Memory B cell (primary cell): ENCODE measurements at regions not wholly inside any gene's neighbourhood (a gene's known extent, or its start where the extent isn't known, plus 50 kb on each side); places are given as distances from the start of the nearest gene placed in this dataset.

ENCODE experiments used
- ATAC-seq: fragments of 150-1000 bp; cut with Tn5 transposase; 2 replicates; pipeline ENCODE4 v1.10.0; 2021; ENCODE audit warnings: low read depth, mild to moderate bottlenecking, moderate library complexity
- DNase-seq, 2 donors: peaks; one replicate each; pipeline ENCODE4 v3.0.0; 2022; ENCODE audit warnings: low spot score in 2 of 2
- H3K27ac Mint-ChIP-seq: one replicate; pipeline ENCODE4 v1.8.0; 2022; ENCODE audit warnings: mild to moderate bottlenecking, moderate library complexity, mixed read lengths
- H3K27me3 Mint-ChIP-seq: one replicate; pipeline ENCODE4 v1.8.0; 2022; ENCODE audit warnings: mixed read lengths
- H3K36me3 Mint-ChIP-seq: one replicate; pipeline ENCODE4 v1.8.0; 2022; ENCODE audit warnings: mild to moderate bottlenecking, mixed read lengths
- H3K4me1 Mint-ChIP-seq: one replicate; pipeline ENCODE4 v1.8.0; 2022; ENCODE audit warnings: mixed read lengths
- H3K4me3 Mint-ChIP-seq: one replicate; pipeline ENCODE4 v1.8.0; 2022; ENCODE audit warnings: mild to moderate bottlenecking, moderate library complexity, mixed read lengths
- H3K9me3 Mint-ChIP-seq: one replicate; pipeline ENCODE4 v1.8.0; 2022; ENCODE audit warnings: mixed read lengths

GRCh38 chr17:68740555-68741447 lies 139.6 kb upstream of the FAM20A start:
- H3K36me3 Mint-ChIP-seq = peaks cover 4% of the 10 kb centered on the region
- H3K4me1 Mint-ChIP-seq = no peaks in the 10 kb centered on the region
- H3K27me3 Mint-ChIP-seq = peaks cover 20% of the 10 kb centered on the region
- H3K9me3 Mint-ChIP-seq = peaks cover 8% of the 10 kb centered on the region
- no peak for ATAC-seq
- H3K27ac Mint-ChIP-seq = no peak overlapping the region
- no peak overlapping the region for H3K4me3 Mint-ChIP-seq
- no peak for DNase-seq

- Mint-ChIP-seq H3K27me3 (peaks cover 12% of the 10 kb centered on the region), H3K4me3 (no peak overlapping the region), H3K9me3 (peaks cover 3% of the 10 kb centered on the region), H3K27ac (no peak overlapping the region), H3K36me3 (peaks cover 4% of the 10 kb centered on the region), H3K4me1 (no peaks in the 10 kb centered on the region)
- no peak for ATAC-seq
- DNase-seq = no peak
Observed at GRCh38 chr17:68737761-68738443, 136.7 kb upstream of the FAM20A start.

- peaks cover 1% of the 10 kb centered on the region for H3K27me3 Mint-ChIP-seq
- no peak overlapping the region for H3K27ac Mint-ChIP-seq
- no peaks in the 10 kb centered on the region for H3K36me3 Mint-ChIP-seq
- ATAC-seq (no peak), DNase-seq (no peak)
- H3K4me3 Mint-ChIP-seq = no peak overlapping the region
- H3K9me3 Mint-ChIP-seq = peaks cover 2% of the 10 kb centered on the region
- H3K4me1 Mint-ChIP-seq = no peaks in the 10 kb centered on the region
Observed at GRCh38 chr17:68734931-68735330, 133.8 kb upstream of the FAM20A start.

- DNase-seq = no peak
- no peaks in the 10 kb centered on the region for H3K36me3 Mint-ChIP-seq
- H3K4me1 Mint-ChIP-seq = no peaks in the 10 kb centered on the region
- peaks cover 2% of the 10 kb centered on the region for H3K9me3 Mint-ChIP-seq
- peaks cover 1% of the 10 kb centered on the region for H3K27me3 Mint-ChIP-seq
- no peak overlapping the region for H3K27ac Mint-ChIP-seq
- H3K4me3 Mint-ChIP-seq = no peak overlapping the region
- no peak for ATAC-seq
Observed at GRCh38 chr17:68734187-68734900, 133.2 kb upstream of the FAM20A start.

GRCh38 chr17:68733241-68734176 lies 132.3 kb upstream of the FAM20A start:
- Mint-ChIP-seq H3K36me3 (no peaks in the 10 kb centered on the region), H3K9me3 (peaks cover 3% of the 10 kb centered on the region), H3K27me3 (peaks cover 1% of the 10 kb centered on the region), H3K4me3 (no peak overlapping the region), H3K27ac (no peak overlapping the region), H3K4me1 (no peaks in the 10 kb centered on the region)
- ATAC-seq = no peak
- DNase-seq = no peak

GRCh38 chr17:68732301-68732749 lies 131.2 kb upstream of the FAM20A start:
- Mint-ChIP-seq H3K4me1 (no peaks in the 10 kb centered on the region), H3K36me3 (no peaks in the 10 kb centered on the region), H3K4me3 (no peak overlapping the region), H3K27me3 (no peaks in the 10 kb centered on the region), H3K9me3 (peaks cover 3% of the 10 kb centered on the region), H3K27ac (no peak overlapping the region)
- ATAC-seq (no peak), DNase-seq (no peak)

GRCh38 chr17:68731465-68731864 lies 130.3 kb upstream of the FAM20A start:
- H3K9me3 Mint-ChIP-seq = peaks cover 5% of the 10 kb centered on the region
- ATAC-seq = no peak
- H3K4me1 Mint-ChIP-seq = no peaks in the 10 kb centered on the region
- DNase-seq = no peak
- H3K36me3 Mint-ChIP-seq = no peaks in the 10 kb centered on the region
- H3K4me3 Mint-ChIP-seq = no peak overlapping the region
- peaks cover 4% of the 10 kb centered on the region for H3K27me3 Mint-ChIP-seq
- H3K27ac Mint-ChIP-seq = no peak overlapping the region

- Mint-ChIP-seq H3K36me3 (no peaks in the 10 kb centered on the region), H3K27ac (no peak overlapping the region)
- no peak for ATAC-seq
Observed at GRCh38 chr17:68719431-68719830, 118.3 kb upstream of the FAM20A start.

GRCh38 chr17:68718926-68719325 lies 117.8 kb upstream of the FAM20A start:
- no peak overlapping the region for H3K27ac Mint-ChIP-seq
- no peaks in the 10 kb centered on the region for H3K4me1 Mint-ChIP-seq
- no peaks in the 10 kb centered on the region for H3K9me3 Mint-ChIP-seq
- no peak for DNase-seq
- H3K27me3 Mint-ChIP-seq = peaks cover 10% of the 10 kb centered on the region
- H3K4me3 Mint-ChIP-seq = no peak overlapping the region
- ATAC-seq = no peak
- no peaks in the 10 kb centered on the region for H3K36me3 Mint-ChIP-seq

More at GRCh38 chr17:68719431-68719830, 118.3 kb upstream of the FAM20A start:
- Mint-ChIP-seq H3K4me1 (no peaks in the 10 kb centered on the region), H3K27me3 (peaks cover 8% of the 10 kb centered on the region), H3K4me3 (no peak overlapping the region), H3K9me3 (no peaks in the 10 kb centered on the region)
- no peak for DNase-seq

- Mint-ChIP-seq H3K4me3 (no peak overlapping the region), H3K36me3 (no peaks in the 10 kb centered on the region), H3K27me3 (peaks cover 11% of the 10 kb centered on the region), H3K27ac (no peak overlapping the region), H3K4me1 (no peaks in the 10 kb centered on the region), H3K9me3 (no peaks in the 10 kb centered on the region)
- ATAC-seq = no peak
- DNase-seq = no peak
Observed at GRCh38 chr17:68718465-68718864, 117.3 kb upstream of the FAM20A start.

GRCh38 chr17:68714676-68715075 lies 113.5 kb upstream of the FAM20A start:
- no peak overlapping the region for H3K4me3 Mint-ChIP-seq
- no peak overlapping the region for H3K27ac Mint-ChIP-seq
- H3K4me1 Mint-ChIP-seq = no peaks in the 10 kb centered on the region
- peaks cover 15% of the 10 kb centered on the region for H3K27me3 Mint-ChIP-seq
- H3K36me3 Mint-ChIP-seq = no peaks in the 10 kb centered on the region
- ATAC-seq (no peak), DNase-seq (no peak)
- H3K9me3 Mint-ChIP-seq = no peaks in the 10 kb centered on the region

GRCh38 chr17:68711858-68712257 lies 110.7 kb upstream of the FAM20A start:
- Mint-ChIP-seq H3K27me3 (peaks cover 18% of the 10 kb centered on the region), H3K27ac (no peak overlapping the region), H3K4me3 (no peak overlapping the region), H3K9me3 (no peaks in the 10 kb centered on the region), H3K36me3 (no peaks in the 10 kb centered on the region), H3K4me1 (no peaks in the 10 kb centered on the region)
- DNase-seq (no peak), ATAC-seq (no peak)

- DNase-seq (no peak), ATAC-seq (no peak)
- Mint-ChIP-seq H3K36me3 (no peaks in the 10 kb centered on the region), H3K27me3 (peaks cover 19% of the 10 kb centered on the region), H3K9me3 (no peaks in the 10 kb centered on the region), H3K4me1 (no peaks in the 10 kb centered on the region), H3K27ac (no peak overlapping the region), H3K4me3 (no peak overlapping the region)
Observed at GRCh38 chr17:68710976-68711375, 109.8 kb upstream of the FAM20A start.
